ENCODE measurements at regions not wholly inside any gene's neighbourhood (a gene's known extent, or its start where the extent isn't known, plus 50 kb on each side); places are given as distances from the start of the nearest gene placed in this dataset.

- Histone ChIP-seq H3K4me3 (ENCODE audit: low read depth, low read length) (no peak overlapping the region), H3K4me1 (ENCODE audit: control insufficient read depth, insufficient read depth, low read length) (no peaks in the 10 kb centered on the region), H3K36me3 (ENCODE audit: control insufficient read depth, insufficient read depth, low read length) (no peaks in the 10 kb centered on the region), H3K9me3 (ENCODE audit: control insufficient read depth, insufficient read depth, low read length) (no peaks in the 10 kb centered on the region), H3K27ac (ENCODE audit: low read depth, low read length) (no peak overlapping the region), H3K9ac (ENCODE audit: low read depth, low read length) (no peak overlapping the region), H3K27me3 (ENCODE audit: control insufficient read depth, insufficient read depth, low read length) (no peaks in the 10 kb centered on the region)
Observed at GRCh38 chr9:95626341-95626740, 109.6 kb upstream of the PTCH1 start.

GRCh38 chr9:95623640-95624039, 106.9 kb upstream of the PTCH1 start:
- no peak overlapping the region for H3K27ac ChIP-seq (ENCODE audit: low read depth, low read length)
- no peaks in the 10 kb centered on the region for H3K27me3 ChIP-seq (ENCODE audit: control insufficient read depth, insufficient read depth, low read length)
- H3K36me3 ChIP-seq (ENCODE audit: control insufficient read depth, insufficient read depth, low read length) = no peaks in the 10 kb centered on the region
- no peak overlapping the region for H3K4me3 ChIP-seq (ENCODE audit: low read depth, low read length)
- no peaks in the 10 kb centered on the region for H3K9me3 ChIP-seq (ENCODE audit: control insufficient read depth, insufficient read depth, low read length)
- no peaks in the 10 kb centered on the region for H3K4me1 ChIP-seq (ENCODE audit: control insufficient read depth, insufficient read depth, low read length)
- H3K9ac ChIP-seq (ENCODE audit: low read depth, low read length) = no peak overlapping the region

- H3K4me3 ChIP-seq (ENCODE audit: low read depth, low read length) = no peak overlapping the region
- H3K36me3 ChIP-seq (ENCODE audit: control insufficient read depth, insufficient read depth, low read length) = no peaks in the 10 kb centered on the region
- H3K27ac ChIP-seq (ENCODE audit: low read depth, low read length) = no peak overlapping the region
- no peaks in the 10 kb centered on the region for H3K4me1 ChIP-seq (ENCODE audit: control insufficient read depth, insufficient read depth, low read length)
- H3K9ac ChIP-seq (ENCODE audit: low read depth, low read length) = no peak overlapping the region
- H3K27me3 ChIP-seq (ENCODE audit: control insufficient read depth, insufficient read depth, low read length) = no peaks in the 10 kb centered on the region
- H3K9me3 ChIP-seq (ENCODE audit: control insufficient read depth, insufficient read depth, low read length) = no peaks in the 10 kb centered on the region
Observed at GRCh38 chr9:95620722-95621121, 104.0 kb upstream of the PTCH1 start.

- Histone ChIP-seq H3K36me3 (ENCODE audit: control insufficient read depth, insufficient read depth, low read length) (no peaks in the 10 kb centered on the region), H3K4me1 (ENCODE audit: control insufficient read depth, insufficient read depth, low read length) (no peaks in the 10 kb centered on the region), H3K27me3 (ENCODE audit: control insufficient read depth, insufficient read depth, low read length) (no peaks in the 10 kb centered on the region), H3K27ac (ENCODE audit: low read depth, low read length) (no peak overlapping the region), H3K4me3 (ENCODE audit: low read depth, low read length) (no peak overlapping the region), H3K9me3 (ENCODE audit: control insufficient read depth, insufficient read depth, low read length) (no peaks in the 10 kb centered on the region), H3K9ac (ENCODE audit: low read depth, low read length) (no peak overlapping the region)
Observed at GRCh38 chr9:95620314-95620713, 103.5 kb upstream of the PTCH1 start.

- Histone ChIP-seq H3K9ac (ENCODE audit: low read depth, low read length) (no peak overlapping the region), H3K4me1 (ENCODE audit: control insufficient read depth, insufficient read depth, low read length) (no peaks in the 10 kb centered on the region), H3K27me3 (ENCODE audit: control insufficient read depth, insufficient read depth, low read length) (no peaks in the 10 kb centered on the region)
Observed at GRCh38 chr9:95615246-95615645, 98.5 kb upstream of the PTCH1 start.

GRCh38 chr9:95613670-95614069, 96.9 kb upstream of the PTCH1 start:
- Histone ChIP-seq H3K27me3 (ENCODE audit: control insufficient read depth, insufficient read depth, low read length) (no peaks in the 10 kb centered on the region), H3K4me3 (ENCODE audit: low read depth, low read length) (no peak overlapping the region), H3K4me1 (ENCODE audit: control insufficient read depth, insufficient read depth, low read length) (no peaks in the 10 kb centered on the region), H3K27ac (ENCODE audit: low read depth, low read length) (no peak overlapping the region), H3K9me3 (ENCODE audit: control insufficient read depth, insufficient read depth, low read length) (no peaks in the 10 kb centered on the region), H3K9ac (ENCODE audit: low read depth, low read length) (no peak overlapping the region), H3K36me3 (ENCODE audit: control insufficient read depth, insufficient read depth, low read length) (no peaks in the 10 kb centered on the region)

More at GRCh38 chr9:95615246-95615645, 98.5 kb upstream of the PTCH1 start:
- Histone ChIP-seq H3K4me3 (ENCODE audit: low read depth, low read length) (no peak overlapping the region), H3K36me3 (ENCODE audit: control insufficient read depth, insufficient read depth, low read length) (no peaks in the 10 kb centered on the region), H3K9me3 (ENCODE audit: control insufficient read depth, insufficient read depth, low read length) (no peaks in the 10 kb centered on the region), H3K27ac (ENCODE audit: low read depth, low read length) (no peak overlapping the region)

- H3K27ac ChIP-seq (ENCODE audit: low read depth, low read length) = no peak overlapping the region
- H3K27me3 ChIP-seq (ENCODE audit: control insufficient read depth, insufficient read depth, low read length) = no peaks in the 10 kb centered on the region
- H3K9ac ChIP-seq (ENCODE audit: low read depth, low read length) = no peak overlapping the region
- H3K9me3 ChIP-seq (ENCODE audit: control insufficient read depth, insufficient read depth, low read length) = no peaks in the 10 kb centered on the region
- no peak overlapping the region for H3K4me3 ChIP-seq (ENCODE audit: low read depth, low read length)
- H3K4me1 ChIP-seq (ENCODE audit: control insufficient read depth, insufficient read depth, low read length) = no peaks in the 10 kb centered on the region
- H3K36me3 ChIP-seq (ENCODE audit: control insufficient read depth, insufficient read depth, low read length) = no peaks in the 10 kb centered on the region
Observed at GRCh38 chr9:95611354-95611753, 94.6 kb upstream of the PTCH1 start.

GRCh38 chr9:95610006-95610785, 93.4 kb upstream of the PTCH1 start:
- Histone ChIP-seq H3K9me3 (ENCODE audit: control insufficient read depth, insufficient read depth, low read length) (no peaks in the 10 kb centered on the region), H3K9ac (ENCODE audit: low read depth, low read length) (no peak overlapping the region), H3K36me3 (ENCODE audit: control insufficient read depth, insufficient read depth, low read length) (no peaks in the 10 kb centered on the region), H3K27ac (ENCODE audit: low read depth, low read length) (no peak overlapping the region), H3K4me1 (ENCODE audit: control insufficient read depth, insufficient read depth, low read length) (peaks cover 1% of the 10 kb centered on the region; the same call in 1 of the 2 replicates), H3K4me3 (ENCODE audit: low read depth, low read length) (no peak overlapping the region), H3K27me3 (ENCODE audit: control insufficient read depth, insufficient read depth, low read length) (no peaks in the 10 kb centered on the region)

- Histone ChIP-seq H3K4me1 (ENCODE audit: control insufficient read depth, insufficient read depth, low read length) (peaks cover 6% of the 10 kb centered on the region), H3K9me3 (ENCODE audit: control insufficient read depth, insufficient read depth, low read length) (no peaks in the 10 kb centered on the region), H3K27me3 (ENCODE audit: control insufficient read depth, insufficient read depth, low read length) (no peaks in the 10 kb centered on the region), H3K4me3 (ENCODE audit: low read depth, low read length) (no peak overlapping the region), H3K27ac (ENCODE audit: low read depth, low read length) (no peak overlapping the region), H3K9ac (ENCODE audit: low read depth, low read length) (no peak overlapping the region), H3K36me3 (ENCODE audit: control insufficient read depth, insufficient read depth, low read length) (no peaks in the 10 kb centered on the region)
Observed at GRCh38 chr9:95609426-95609825, 92.7 kb upstream of the PTCH1 start.

- Histone ChIP-seq H3K27ac (ENCODE audit: low read depth, low read length) (no peak overlapping the region), H3K9me3 (ENCODE audit: control insufficient read depth, insufficient read depth, low read length) (no peaks in the 10 kb centered on the region), H3K36me3 (ENCODE audit: control insufficient read depth, insufficient read depth, low read length) (no peaks in the 10 kb centered on the region), H3K27me3 (ENCODE audit: control insufficient read depth, insufficient read depth, low read length) (no peaks in the 10 kb centered on the region), H3K4me3 (ENCODE audit: low read depth, low read length) (no peak overlapping the region), H3K4me1 (ENCODE audit: control insufficient read depth, insufficient read depth, low read length) (peaks cover 6% of the 10 kb centered on the region), H3K9ac (ENCODE audit: low read depth, low read length) (no peak overlapping the region)
Observed at GRCh38 chr9:95608341-95608740, 91.6 kb upstream of the PTCH1 start.

GRCh38 chr9:95607507-95607906, 90.7 kb upstream of the PTCH1 start:
- H3K4me1 ChIP-seq (ENCODE audit: control insufficient read depth, insufficient read depth, low read length) = peaks cover 6% of the 10 kb centered on the region
- no peaks in the 10 kb centered on the region for H3K27me3 ChIP-seq (ENCODE audit: control insufficient read depth, insufficient read depth, low read length)
- no peak overlapping the region for H3K4me3 ChIP-seq (ENCODE audit: low read depth, low read length)
- H3K27ac ChIP-seq (ENCODE audit: low read depth, low read length) = no peak overlapping the region
- no peak overlapping the region for H3K9ac ChIP-seq (ENCODE audit: low read depth, low read length)
- H3K9me3 ChIP-seq (ENCODE audit: control insufficient read depth, insufficient read depth, low read length) = no peaks in the 10 kb centered on the region
- no peaks in the 10 kb centered on the region for H3K36me3 ChIP-seq (ENCODE audit: control insufficient read depth, insufficient read depth, low read length)

All from HUES48 (cell line).